ENCODE measurements at regions not wholly inside any gene's neighbourhood (a gene's known extent, or its start where the extent isn't known, plus 50 kb on each side); places are given as distances from the start of the nearest gene placed in this dataset.

- intact Hi-C loops (cut with DNase I) = no loop called here
- no peak overlapping the region for H3K27ac ChIP-seq
- DNase-seq = no peak
- no peaks in the 10 kb centered on the region for H3K36me3 ChIP-seq
- no peak for TF ChIP-seq CTCF (IDR thresholded peaks at IDR 0.05)
- no peaks in the 10 kb centered on the region for H3K9me3 ChIP-seq
- no peaks in the 10 kb centered on the region for H3K27me3 ChIP-seq
- no peak overlapping the region for H3K9ac ChIP-seq (ENCODE audit: low read depth in 2 of 2, low read length in 2 of 2)
- no peak overlapping the region for H3K4me3 ChIP-seq
- no peaks in the 10 kb centered on the region for H3K4me1 ChIP-seq
Measured at GRCh38 chr3:117939425-117940027, 1095.1 kb downstream of the IGSF11 start.

DNA sequence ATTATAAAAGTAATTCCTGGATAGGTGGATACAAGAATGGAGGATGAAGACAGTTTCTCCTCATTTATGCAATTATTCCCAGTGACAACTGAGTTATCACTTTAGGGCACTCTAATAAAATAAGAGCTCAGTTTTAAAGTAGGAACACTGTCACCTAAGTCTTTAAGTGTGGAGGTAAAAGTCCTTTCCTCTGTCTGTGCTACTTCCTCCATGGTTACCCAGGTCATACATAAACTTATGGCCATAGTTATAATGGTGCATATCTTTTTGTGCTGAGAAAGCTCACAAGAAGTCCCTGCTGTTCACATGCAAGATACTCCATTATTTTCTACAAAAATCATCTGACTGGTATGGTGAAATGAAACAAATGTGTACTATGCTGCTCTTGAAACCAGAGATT is 1093.6 kb downstream of the IGSF11 start:
- intact Hi-C loops (cut with DNase I) = no loop called here

GRCh38 chr3:117941756-117942155 is 1092.9 kb downstream of the IGSF11 start:
- intact Hi-C loops (cut with DNase I) = no loop called here
- no peak overlapping the region for H3K4me3 ChIP-seq
- H3K9me3 ChIP-seq = no peaks in the 10 kb centered on the region
- H3K36me3 ChIP-seq = no peaks in the 10 kb centered on the region
- no peak overlapping the region for H3K27ac ChIP-seq
- H3K9ac ChIP-seq (ENCODE audit: low read depth in 2 of 2, low read length in 2 of 2) = no peak overlapping the region
- H3K4me1 ChIP-seq = no peaks in the 10 kb centered on the region
- DNase-seq = no peak
- H3K27me3 ChIP-seq = no peaks in the 10 kb centered on the region
- TF ChIP-seq CTCF (IDR thresholded peaks at IDR 0.05) = no peak

More for the DNA sequence above, 1093.6 kb downstream of the IGSF11 start:
- H3K9me3 ChIP-seq = no peaks in the 10 kb centered on the region
- TF ChIP-seq CTCF (IDR thresholded peaks at IDR 0.05) = no peak
- H3K4me3 ChIP-seq = no peak overlapping the region
- no peaks in the 10 kb centered on the region for H3K27me3 ChIP-seq
- no peaks in the 10 kb centered on the region for H3K4me1 ChIP-seq
- no peak overlapping the region for H3K27ac ChIP-seq
- DNase-seq = no peak
- H3K36me3 ChIP-seq = no peaks in the 10 kb centered on the region
- H3K9ac ChIP-seq (ENCODE audit: low read depth in 2 of 2, low read length in 2 of 2) = no peak overlapping the region

- no peaks in the 10 kb centered on the region for H3K36me3 ChIP-seq
- H3K27ac ChIP-seq = no peak overlapping the region
- no peak for TF ChIP-seq CTCF (IDR thresholded peaks at IDR 0.05)
- H3K9me3 ChIP-seq = no peaks in the 10 kb centered on the region
- no peaks in the 10 kb centered on the region for H3K27me3 ChIP-seq
- no peaks in the 10 kb centered on the region for H3K4me1 ChIP-seq
- intact Hi-C loops (cut with DNase I) = no loop called here
- DNase-seq = no peak
- H3K4me3 ChIP-seq = no peak overlapping the region
- no peak overlapping the region for H3K9ac ChIP-seq (ENCODE audit: low read depth in 2 of 2, low read length in 2 of 2)
Measured at GRCh38 chr3:117954131-117954530, 1080.5 kb downstream of the IGSF11 start.

- DNase-seq = no peak
- intact Hi-C loops (cut with DNase I) = no loop called here
- Histone ChIP-seq H3K27ac (no peak overlapping the region), H3K27me3 (no peaks in the 10 kb centered on the region), H3K9me3 (no peaks in the 10 kb centered on the region), H3K9ac (ENCODE audit: low read depth in 2 of 2, low read length in 2 of 2) (no peak overlapping the region), H3K36me3 (no peaks in the 10 kb centered on the region), H3K4me3 (no peak overlapping the region), H3K4me1 (no peaks in the 10 kb centered on the region)
- TF ChIP-seq CTCF (IDR thresholded peaks at IDR 0.05) = no peak
Measured at GRCh38 chr3:117955196-117955595, 1079.5 kb downstream of the IGSF11 start.

Data from colonic mucosa (tissue), 4 donors.